Midbrain (tissue), 1 donor: ENCODE measurements at regions not wholly inside any gene's neighbourhood (a gene's known extent, or its start where the extent isn't known, plus 50 kb on each side); places are given as distances from the start of the nearest gene placed in this dataset.

Experiments
- DNase-seq: peaks from one replicate; lab custom pipeline; 2025; lab: John Stamatoyannopoulos, UW

- DNase-seq, result no peak
Measured at GRCh38 chr20:16946097-16946496, 197.9 kb downstream of the OTOR start.

GRCh38 chr20:16947479-16947878 lies 199.3 kb downstream of the OTOR start:
- no peak for DNase-seq

- DNase-seq, result no peak
Measured at GRCh38 chr20:16951876-16952275, 203.7 kb downstream of the OTOR start.

DNA sequence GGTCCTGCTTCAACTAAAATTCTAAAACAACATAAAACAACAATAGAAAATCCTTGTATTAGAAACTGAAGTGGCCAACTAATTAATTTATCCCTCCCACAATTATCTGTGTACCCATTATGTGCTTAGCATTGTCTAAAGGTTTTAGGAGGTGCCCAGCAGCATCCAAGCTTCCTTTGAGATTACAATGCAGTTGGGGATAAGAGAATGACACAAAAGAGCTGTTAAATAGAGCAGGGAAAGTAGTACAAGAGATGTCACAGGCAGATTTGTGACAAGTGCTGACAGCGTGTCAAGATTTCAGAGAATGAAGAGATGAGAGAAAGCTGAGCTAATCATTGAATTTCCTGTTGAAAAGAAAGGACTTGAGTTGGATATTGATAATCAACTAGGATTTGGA lies 204.8 kb downstream of the OTOR start:
- DNase-seq, result no peak

DNA sequence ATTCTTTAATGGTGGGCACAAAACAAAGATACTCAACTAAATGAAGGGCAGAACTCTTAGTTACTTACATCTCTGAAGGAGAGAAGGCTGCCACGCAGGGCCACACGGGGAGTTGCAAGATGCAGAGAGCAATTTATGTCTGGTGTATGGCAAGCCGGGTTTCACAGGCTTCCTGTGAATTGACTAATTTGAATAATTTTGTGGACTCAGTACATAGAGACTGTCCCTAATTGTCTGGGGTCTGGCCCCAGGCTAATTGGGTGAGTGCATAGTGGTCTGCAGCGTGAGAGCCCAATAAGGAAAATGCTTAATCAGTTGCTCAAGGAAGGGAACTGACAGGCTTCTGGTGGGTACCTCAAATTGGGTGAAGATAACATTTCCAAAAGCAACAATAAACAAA lies 205.7 kb downstream of the OTOR start:
- no peak for DNase-seq

GRCh38 chr20:16955462-16955861 lies 207.3 kb downstream of the OTOR start:
- DNase-seq, result no peak

GRCh38 chr20:16955971-16956370 lies 207.8 kb downstream of the OTOR start:
- no peak for DNase-seq

DNA sequence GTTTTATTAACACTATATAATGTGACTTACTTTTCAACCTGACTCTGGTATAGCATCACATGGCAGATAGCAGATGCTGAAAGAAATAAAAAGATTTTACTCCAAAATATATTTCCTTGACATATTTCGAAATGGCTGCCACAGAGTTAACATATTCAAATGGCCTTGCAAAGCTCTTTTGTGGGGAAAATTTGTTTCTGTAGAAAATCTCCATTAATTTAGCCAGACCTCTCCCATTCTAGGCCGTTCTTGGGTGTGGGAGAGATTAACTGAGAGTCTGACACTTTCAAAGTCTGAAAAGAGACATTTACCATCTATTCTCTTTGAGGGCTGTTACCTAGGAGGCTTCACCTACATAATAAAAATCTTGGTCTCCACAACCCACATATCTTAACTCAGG lies 217.2 kb downstream of the OTOR start:
- no peak for DNase-seq

GRCh38 chr20:16966276-16966880 lies 218.2 kb downstream of the OTOR start:
- no peak for DNase-seq

DNA sequence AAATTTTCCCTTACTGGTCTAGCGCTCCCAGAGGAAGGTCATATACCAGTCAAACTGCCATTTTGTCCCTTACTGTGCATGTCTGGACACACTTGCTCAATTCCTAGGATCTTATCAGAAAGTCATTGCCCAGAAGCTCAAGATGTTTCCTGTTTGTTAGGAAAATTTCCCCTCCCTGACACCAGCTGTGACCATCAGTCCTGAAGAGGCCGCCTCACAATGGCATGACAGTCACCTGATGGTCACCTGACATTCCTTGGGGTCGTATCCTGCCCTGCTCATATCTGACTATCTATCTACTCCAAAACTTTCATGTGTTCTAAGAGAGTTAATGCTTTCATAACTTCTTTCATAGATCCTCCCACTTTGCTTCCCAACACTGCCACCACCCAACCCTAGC lies 219.9 kb downstream of the OTOR start:
- no peak for DNase-seq

GRCh38 chr20:16970776-16971175 lies 222.6 kb downstream of the OTOR start:
- no peak for DNase-seq

GRCh38 chr20:16974080-16974854 lies 226.1 kb downstream of the OTOR start:
- no peak for DNase-seq

DNA sequence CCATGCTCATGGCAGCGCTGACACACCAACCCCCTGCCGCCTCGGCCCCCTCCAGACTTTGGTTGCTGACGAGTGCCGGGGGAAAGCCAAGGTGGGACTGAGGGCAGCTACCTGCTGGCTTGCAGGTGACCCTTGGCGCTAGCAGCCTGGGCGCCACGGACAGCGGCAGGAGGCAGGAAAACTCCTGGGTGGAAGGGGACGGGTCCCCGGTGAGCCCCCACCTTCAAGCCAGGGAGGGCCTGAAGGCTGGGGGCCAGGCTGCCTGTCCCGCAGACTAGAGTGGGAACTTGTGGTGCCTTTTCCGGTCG lies 226.7 kb downstream of the OTOR start:
- no peak for DNase-seq

- no peak for DNase-seq
Measured at GRCh38 chr20:16975682-16976081, 227.5 kb downstream of the OTOR start.

DNA sequence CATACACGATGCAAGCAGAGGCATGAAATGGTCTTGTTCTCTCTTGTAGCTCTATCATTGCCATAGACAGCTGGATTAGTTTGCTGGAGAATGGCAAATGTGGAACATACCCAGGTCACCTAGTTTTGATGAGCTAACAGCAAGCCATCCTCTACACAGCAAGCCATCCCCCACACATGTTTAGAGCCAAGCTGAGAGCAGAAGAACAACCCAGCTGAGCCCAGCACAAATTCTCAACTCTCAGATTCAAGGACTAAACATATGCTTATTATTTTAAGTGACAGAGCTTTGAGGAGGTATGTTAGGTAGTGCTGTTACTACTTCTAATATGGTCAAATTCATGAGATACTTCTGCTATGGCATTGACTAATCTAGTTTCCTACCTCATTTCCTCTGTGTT lies 230.3 kb downstream of the OTOR start:
- DNase-seq, result no peak

DNA sequence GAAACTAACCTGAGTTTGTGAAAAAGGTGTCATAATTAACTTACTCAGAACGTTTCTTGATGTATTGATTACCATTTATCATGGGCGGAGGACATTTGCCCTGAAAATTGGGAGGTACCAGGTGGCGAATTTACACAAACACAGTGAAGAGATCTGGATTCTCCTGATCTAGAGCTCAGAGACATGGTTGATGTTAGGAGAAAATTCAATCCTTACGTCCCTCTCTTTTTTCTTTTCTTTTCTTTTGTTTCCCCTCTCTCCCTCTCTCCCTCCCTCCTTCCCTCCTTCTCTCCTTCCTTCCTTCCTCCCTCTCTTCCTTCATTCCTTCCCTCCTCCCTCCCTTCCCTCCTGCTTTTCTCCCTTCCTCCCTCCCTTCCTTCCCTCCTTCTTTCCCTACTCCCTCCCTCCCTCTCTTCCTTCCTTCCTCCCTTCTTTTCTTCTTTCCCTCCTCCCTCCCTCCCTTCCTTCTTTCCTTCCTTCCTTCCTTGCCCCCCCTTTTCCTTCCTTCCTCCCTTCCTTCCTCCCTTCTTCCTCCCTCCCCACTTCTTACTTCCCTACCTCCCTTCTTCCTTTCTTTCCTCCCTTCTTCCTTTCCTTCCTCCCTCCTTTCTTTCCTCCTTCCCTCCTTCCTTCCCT lies 234.1 kb downstream of the OTOR start:
- no peak for DNase-seq

DNA sequence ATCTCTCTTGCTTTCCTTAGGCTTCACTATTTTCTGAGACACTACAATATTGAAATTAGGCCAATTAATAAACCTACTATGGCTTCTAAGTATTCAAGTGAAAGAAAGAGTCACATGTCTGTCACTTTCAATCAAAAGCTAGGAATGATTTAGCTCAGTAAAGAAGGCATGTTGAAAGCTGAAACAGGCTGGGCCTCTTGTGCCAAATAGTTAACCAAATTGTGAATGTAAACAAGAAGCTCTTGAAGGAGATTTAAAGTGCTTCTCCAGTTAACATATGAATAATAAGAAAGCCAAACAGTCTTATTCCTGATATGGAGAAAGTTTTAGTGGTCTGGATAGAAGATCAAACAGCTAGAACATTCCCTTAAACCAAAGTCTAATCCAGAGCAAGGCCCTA lies 236.3 kb downstream of the OTOR start:
- no peak for DNase-seq

DNA sequence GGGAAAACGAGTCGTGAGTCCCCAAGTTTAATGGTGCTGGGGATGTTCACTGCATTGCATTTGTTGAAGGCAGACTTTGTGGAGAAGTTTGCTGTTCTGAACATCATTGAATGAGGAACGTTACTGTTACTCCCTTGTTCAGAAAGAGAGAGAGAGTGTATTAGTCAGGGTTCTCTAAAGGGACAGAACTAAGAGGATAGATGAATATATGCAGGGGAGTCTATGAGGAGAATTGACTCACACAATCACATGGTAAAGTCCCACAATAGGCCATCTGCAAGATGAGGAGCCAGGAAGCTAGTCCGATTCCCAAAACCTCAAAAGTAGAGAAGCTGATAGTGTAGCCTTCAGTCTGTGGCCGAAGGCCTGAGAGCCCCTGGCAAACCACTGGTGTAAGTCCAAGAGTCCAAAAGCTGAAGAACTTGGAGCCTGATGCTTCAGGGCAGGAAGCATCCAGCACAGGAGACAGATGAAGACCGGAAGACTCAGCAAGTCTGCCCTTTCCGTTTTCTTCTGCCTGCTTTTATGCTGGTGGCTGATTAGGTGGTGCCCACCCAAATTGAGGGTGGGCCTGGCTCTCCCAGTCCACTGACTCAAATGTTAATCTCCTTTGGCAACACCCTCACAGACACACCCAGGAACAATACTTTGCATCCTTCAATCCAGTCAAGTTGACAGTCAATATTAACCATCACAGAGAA lies 223.5 kb upstream of the PCSK2 start:
- DNase-seq, result no peak

- no peak for DNase-seq
Measured at GRCh38 chr20:17010181-17010580, 216.7 kb upstream of the PCSK2 start.

DNA sequence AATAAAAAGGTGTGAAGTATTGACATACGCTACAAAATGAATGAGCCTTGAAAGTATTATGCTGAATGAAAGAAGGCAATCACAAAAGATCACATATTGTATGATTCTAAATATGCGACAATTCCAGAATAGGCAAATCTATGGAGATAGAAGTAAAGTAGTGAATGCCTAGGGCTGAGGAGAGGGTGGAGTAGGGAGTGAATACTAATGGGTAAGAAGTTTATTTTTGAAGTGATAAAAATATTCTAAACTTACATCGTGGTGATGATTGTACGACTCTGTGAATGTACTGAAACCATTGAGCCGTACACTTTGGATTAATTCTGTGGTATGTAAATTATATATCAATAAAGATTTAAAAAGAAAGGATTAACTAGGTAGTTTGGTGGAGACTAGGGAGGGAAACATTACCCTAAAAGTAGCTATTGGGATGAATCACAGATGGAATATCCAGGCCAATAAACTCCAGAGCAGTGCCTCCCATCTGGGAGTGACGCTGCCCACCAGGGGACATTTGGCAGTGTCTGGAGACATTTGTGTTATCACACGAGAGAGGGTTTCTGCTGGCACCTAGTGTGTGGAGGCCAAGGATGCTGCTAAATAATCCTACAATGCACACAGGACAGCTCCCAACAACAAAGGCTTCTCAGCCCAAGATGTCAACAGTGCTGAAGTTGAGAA lies 214.2 kb upstream of the PCSK2 start:
- DNase-seq, result no peak

GRCh38 chr20:17014217-17014616 lies 212.6 kb upstream of the PCSK2 start:
- no peak for DNase-seq

DNA sequence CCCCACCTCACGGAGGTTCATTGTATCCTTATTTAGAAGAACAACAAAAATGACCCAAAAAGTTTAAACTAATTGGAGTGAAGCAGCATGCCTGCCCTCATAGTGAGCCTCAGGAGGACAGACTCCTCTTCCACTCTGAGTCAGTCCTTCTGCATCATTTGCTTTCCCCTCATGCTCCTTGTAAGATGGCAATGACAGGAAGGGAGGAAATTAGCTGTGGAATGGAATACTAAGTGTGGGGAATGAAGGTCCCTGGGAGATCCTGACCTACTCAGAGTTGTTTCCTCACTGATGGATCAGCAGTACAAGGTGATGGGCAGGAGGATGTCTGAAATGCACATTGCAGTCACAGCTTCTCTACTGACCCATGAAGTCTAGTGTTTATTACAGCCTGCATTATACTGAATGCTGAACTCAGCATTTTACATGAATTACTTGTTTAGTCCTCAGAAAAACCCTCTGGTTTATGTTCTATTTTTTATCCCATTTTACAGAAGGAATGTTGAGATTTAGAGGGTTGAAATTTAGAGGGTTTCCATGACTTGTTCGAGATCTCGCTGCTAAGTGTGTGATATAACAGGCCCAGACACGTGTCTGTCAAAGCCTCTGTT lies 212.0 kb upstream of the PCSK2 start:
- no peak for DNase-seq
